GM21360 (cell line): ENCODE measurements at regions not wholly inside any gene's neighbourhood (a gene's known extent, or its start where the extent isn't known, plus 50 kb on each side); places are given as distances from the start of the nearest gene placed in this dataset.

Experiments used
- ATAC-seq: cut with Tn5 transposase; IDR thresholded peaks from one replicate; pipeline ENCODE4 v1.9.1; 2021; ENCODE audit warnings: mild to moderate bottlenecking, moderate library complexity; ENCODE audit not compliant: unreplicated experiment

- ATAC-seq, result no peak
These were observed 72.3 kb upstream of the TMCC3 start for GRCh38 chr12:94722664-94723063.

DNA sequence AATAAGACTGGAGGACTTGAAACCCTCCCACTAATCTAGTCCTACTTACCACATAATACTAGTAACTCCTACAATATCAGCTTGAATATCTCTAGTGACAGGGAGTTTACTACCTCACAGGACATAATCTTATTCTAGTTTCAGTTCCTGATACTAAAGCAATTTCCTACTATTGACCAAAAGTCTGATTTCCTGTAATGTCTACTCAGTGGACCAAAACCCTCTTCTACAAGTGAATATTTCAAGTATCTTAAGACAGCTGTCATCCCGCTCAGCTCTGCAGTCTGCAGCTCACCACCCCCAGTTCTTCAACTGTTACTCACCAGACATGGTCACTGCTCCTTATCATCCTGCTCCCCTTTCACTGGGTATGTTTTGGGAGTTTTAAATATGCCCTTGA, 70.8 kb upstream of the TMCC3 start:
- ATAC-seq, result peak; percentile 89

- no peak for ATAC-seq
These were observed 67.8 kb upstream of the TMCC3 start for GRCh38 chr12:94718114-94718513.

DNA sequence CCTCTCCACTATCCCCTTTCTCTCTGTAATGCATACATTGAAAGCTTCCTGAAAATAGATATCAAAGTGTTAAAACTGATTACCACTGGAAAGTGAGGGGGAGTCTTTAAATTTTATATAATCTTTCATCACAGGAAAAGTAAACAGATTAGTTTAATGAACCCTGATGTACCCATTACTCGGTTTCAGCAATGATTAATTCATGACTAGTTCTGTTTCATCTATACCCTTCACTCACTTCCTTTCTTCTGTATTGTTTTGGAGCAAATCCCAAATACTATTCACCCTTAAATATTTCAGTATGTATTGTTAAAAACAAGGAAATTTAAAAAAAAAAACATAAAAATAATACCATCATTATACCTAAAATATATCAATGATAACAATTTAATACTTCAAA, 67.3 kb upstream of the TMCC3 start:
- ATAC-seq, result no peak

GRCh38 chr12:94717108-94717507, 66.8 kb upstream of the TMCC3 start:
- ATAC-seq, result no peak

DNA sequence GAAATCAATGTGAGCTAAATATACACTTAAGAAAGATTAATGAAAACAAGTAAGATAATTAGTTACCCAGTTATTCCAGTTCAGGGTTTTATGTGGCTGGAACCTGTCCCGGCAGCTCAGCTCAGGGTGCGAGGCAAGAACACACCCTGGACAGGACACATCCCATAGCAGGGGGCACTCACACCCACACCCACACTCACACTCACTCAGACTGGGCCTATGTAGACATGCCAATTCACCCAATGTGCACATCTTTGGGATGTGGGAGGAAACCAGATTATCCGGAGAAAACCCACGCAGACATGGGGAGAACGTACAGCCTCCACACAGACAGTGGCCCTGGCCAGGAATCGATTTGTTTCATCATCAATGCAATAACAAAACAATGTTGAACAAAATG, 66.0 kb upstream of the TMCC3 start:
- ATAC-seq, result no peak

DNA sequence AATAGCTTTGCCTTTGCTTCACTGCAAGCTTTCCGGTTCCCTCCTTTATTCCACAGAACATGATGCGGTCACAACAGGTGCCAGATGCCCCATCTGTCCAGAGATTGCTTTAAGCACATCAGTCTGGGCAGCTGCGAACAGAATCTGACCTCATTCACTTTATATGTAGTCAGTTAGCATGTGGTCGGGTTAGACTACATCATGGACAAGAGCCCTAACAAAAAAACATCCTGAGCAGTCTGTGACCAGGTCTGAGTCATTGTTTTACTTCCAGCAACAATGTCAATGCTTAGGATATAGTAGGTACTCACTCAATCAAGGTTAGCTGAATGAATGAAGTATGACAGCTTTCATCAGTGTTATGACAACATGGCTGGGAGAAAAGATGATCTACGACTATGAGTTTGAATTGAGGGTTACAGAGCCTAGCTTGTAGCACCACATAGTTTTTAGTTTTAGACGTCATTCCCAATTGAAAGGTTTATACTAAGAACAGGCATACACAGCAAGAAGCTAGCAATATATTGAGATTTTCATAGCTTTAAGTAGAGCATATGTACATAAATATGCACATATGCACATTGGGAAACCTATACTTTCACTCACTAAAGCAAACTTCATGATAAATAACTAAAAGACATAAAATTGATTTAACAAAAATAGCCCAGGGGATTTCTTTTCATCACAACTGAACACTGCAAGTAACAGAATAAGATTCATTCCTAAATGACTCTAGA, 64.2 kb upstream of the TMCC3 start:
- no peak for ATAC-seq

DNA sequence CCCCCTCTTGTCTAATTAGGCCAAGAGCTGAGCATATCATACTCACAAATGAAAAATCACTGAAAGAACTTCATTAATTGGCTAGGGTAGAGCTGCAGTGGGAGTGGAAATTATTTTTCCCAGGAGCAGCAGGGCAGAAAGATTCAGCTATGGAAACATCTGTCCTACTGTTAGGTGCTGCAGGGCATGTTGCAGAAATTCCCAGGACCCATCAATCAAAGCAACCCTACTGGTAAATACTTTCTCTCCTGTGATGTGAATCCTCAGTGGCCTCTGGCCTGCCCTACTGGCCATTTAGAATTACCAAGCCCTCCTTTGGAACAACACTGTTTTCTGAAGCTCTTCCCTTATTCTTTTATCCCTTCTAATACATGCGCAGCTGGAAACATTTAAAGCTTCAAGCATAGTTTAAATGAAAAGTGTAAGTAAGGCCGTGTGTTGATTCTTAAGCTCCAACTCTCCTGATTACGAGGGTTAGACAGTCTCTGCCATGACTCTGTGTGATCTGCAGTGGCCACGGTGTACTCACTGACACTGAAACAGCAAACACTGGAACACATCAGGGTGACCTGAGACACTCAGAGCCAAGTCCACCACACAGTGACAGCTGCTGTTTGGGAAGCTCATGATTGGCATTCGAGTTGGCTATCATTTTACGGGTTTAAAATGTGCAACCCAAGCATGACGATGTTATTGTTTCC, 62.6 kb upstream of the TMCC3 start:
- no peak for ATAC-seq

DNA sequence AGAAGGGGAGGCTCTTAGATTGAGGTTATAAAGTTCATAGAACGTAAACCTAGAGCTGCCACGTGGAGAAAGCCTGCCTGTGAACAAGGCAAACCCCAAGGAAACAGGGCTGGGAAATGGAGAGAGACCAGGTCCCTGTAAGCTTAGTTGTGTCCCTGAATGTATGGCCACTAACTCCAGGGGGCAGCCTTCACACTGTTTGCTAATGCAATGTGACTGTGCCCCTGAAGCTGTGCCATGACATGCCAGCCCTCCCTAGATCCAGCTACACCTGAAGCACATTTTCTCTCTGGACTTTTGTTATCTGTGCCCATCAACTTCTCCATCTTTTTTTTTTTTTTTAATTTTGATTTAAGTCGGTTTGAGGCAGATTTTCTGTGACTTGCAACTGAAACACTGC, 60.6 kb upstream of the TMCC3 start:
- no peak for ATAC-seq

- ATAC-seq, result no peak
These were observed 57.5 kb upstream of the TMCC3 start for GRCh38 chr12:94707892-94708291.

DNA sequence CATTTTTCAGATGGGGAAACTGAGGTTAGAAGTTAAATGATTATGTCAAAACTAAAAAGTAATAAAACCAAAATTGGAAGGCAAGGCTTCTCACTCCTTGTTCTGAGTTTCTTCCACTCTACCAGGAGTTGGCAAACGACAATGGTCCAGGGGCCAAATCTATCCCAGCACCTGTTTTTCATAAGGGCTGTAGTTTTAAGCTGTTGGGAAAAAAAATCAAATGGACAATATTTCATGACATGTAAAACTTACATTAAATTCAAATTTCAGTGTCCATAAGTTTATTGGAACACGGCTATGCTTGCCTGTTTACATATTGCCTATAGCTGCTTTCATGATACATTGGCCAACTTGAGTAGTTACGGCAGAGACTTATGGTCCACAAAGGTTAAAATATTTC, 56.7 kb upstream of the TMCC3 start:
- ATAC-seq, result no peak

GRCh38 chr12:94706250-94706661, 55.9 kb upstream of the TMCC3 start:
- ATAC-seq, result peak; percentile 58

DNA sequence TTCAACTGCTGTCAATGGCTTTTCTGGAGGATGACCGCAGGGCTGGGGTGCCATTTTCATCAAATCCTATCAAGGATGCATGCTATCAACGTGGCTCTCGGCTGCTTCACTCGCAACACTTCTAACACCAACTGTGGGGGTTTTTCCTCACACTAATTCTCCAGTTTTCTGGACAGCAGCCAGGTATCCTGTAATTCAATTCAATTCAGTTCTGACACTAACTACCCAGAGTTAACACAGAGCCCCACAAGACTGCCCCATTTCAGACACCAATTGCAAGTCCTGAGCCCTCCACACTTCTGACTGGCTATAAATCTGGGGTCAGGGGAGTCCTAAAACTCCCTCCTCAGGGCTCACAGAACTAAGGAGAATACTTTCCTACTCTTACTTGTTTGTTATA, 55.3 kb upstream of the TMCC3 start:
- ATAC-seq, result no peak

GRCh38 chr12:94704452-94705306, 54.3 kb upstream of the TMCC3 start:
- ATAC-seq, result no peak

GRCh38 chr12:94702696-94703095, 52.3 kb upstream of the TMCC3 start:
- no peak for ATAC-seq

GRCh38 chr12:94701711-94702110, 51.4 kb upstream of the TMCC3 start:
- no peak for ATAC-seq

- ATAC-seq, result no peak
These were observed 50.3 kb upstream of the TMCC3 start for GRCh38 chr12:94700662-94701061.
